ENCODE measurements at regions not wholly inside any gene's neighbourhood (a gene's known extent, or its start where the extent isn't known, plus 50 kb on each side); places are given as distances from the start of the nearest gene placed in this dataset.

- TF ChIP-seq GATA2 (IDR thresholded peaks at IDR 0.05; ENCODE audit: low read depth, low read length) (no peak), GATA3 (IDR thresholded peaks at IDR 0.05; ENCODE audit: low read depth, low read length) (no peak)
Observed at GRCh38 chr9:95746408-95747180, 128.9 kb upstream of the ERCC6L2 start.

All from SH-SY5Y (cell line).